Ascending aorta (tissue), 2 donors: ENCODE measurements at regions not wholly inside any gene's neighbourhood (a gene's known extent, or its start where the extent isn't known, plus 50 kb on each side); places are given as distances from the start of the nearest gene placed in this dataset.

ENCODE experiments used
- DNase-seq, 2 donors: peaks; one replicate each; pipeline ENCODE4 v3.0.0-alpha.2; 2019; ENCODE audit warnings: low spot score in 2 of 2
- H3K27ac ChIP-seq, 2 donors: fragments of 200-600 bp; sonication (generic); one replicate each; pipeline ENCODE4 v1.5.1; 2016 to 2017; ENCODE audit warnings: mild to moderate bottlenecking in 1 of 2
- H3K27me3 ChIP-seq: fragments of 200-600 bp; sonication (generic); one replicate; pipeline ENCODE4 v1.5.1; 2017
- H3K36me3 ChIP-seq, 2 donors: fragments of 200-600 bp; sonication (generic); one replicate each; pipeline ENCODE4 v1.5.1; 2016
- H3K4me1 ChIP-seq, 2 donors: fragments of 200-600 bp; sonication (generic); one replicate each; pipeline ENCODE4 v1.5.1; 2016 to 2017; ENCODE audit warnings: mild to moderate bottlenecking in 1 of 2
- H3K4me3 ChIP-seq, 2 donors: fragments of 200-600 bp; sonication (generic); one replicate each; pipeline ENCODE4 v1.5.1; 2016 to 2017; ENCODE audit warnings: mild to moderate bottlenecking in 1 of 2
- H3K9me3 ChIP-seq, 2 donors: fragments of 200-600 bp; sonication (generic); one replicate each; pipeline ENCODE4 v1.5.1; 2016
- CTCF ChIP-seq, 3 experiments: fragments of 200-600 bp in 2 of 3; fragments of 450-650 bp in 1 of 3; sonication (generic) in 2 of 3; IDR thresholded peaks; one replicate each; pipeline ENCODE4 v1.5.1; 2016 to 2019; ENCODE audit warnings: antibody characterized with exemption in 3 of 3, mild to moderate bottlenecking in 1 of 3, moderate library complexity in 1 of 3
- intact Hi-C: fragments of 100-400 bp; cut with DNase I; formaldehyde crosslinking; loops from one replicate; pipeline ENCODE4 v1.15.1; 2023

- Histone ChIP-seq H3K9me3 (no peaks in the 10 kb centered on the region), H3K4me3 (no peak overlapping the region), H3K4me1 (no peaks in the 10 kb centered on the region), H3K27ac (no peak overlapping the region), H3K27me3 (no peaks in the 10 kb centered on the region), H3K36me3 (no peaks in the 10 kb centered on the region)
- no peak for TF ChIP-seq CTCF (IDR thresholded peaks at IDR 0.05)
- intact Hi-C loops = no loop called here
- no peak for DNase-seq
Observed at GRCh38 chr3:116896116-116896515, 186.5 kb downstream of the TUSC7 start.

GRCh38 chr3:116897382-116897781 lies 187.8 kb downstream of the TUSC7 start:
- Histone ChIP-seq H3K4me3 (no peak overlapping the region), H3K27me3 (no peaks in the 10 kb centered on the region), H3K27ac (no peak overlapping the region), H3K9me3 (no peaks in the 10 kb centered on the region), H3K4me1 (no peaks in the 10 kb centered on the region), H3K36me3 (no peaks in the 10 kb centered on the region)
- no peak for DNase-seq
- intact Hi-C loops = no loop called here
- TF ChIP-seq CTCF (IDR thresholded peaks at IDR 0.05) = no peak

- TF ChIP-seq CTCF (IDR thresholded peaks at IDR 0.05) = no peak
- Histone ChIP-seq H3K4me1 (no peaks in the 10 kb centered on the region), H3K4me3 (no peak overlapping the region), H3K9me3 (no peaks in the 10 kb centered on the region), H3K27ac (no peak overlapping the region), H3K27me3 (no peaks in the 10 kb centered on the region), H3K36me3 (no peaks in the 10 kb centered on the region)
- intact Hi-C loops = no loop called here
- DNase-seq = no peak
Observed at GRCh38 chr3:116899253-116899652, 189.7 kb downstream of the TUSC7 start.

GRCh38 chr3:116905334-116905733 lies 195.8 kb downstream of the TUSC7 start:
- no peaks in the 10 kb centered on the region for H3K27me3 ChIP-seq
- no peaks in the 10 kb centered on the region for H3K4me1 ChIP-seq
- H3K9me3 ChIP-seq = no peaks in the 10 kb centered on the region
- no peak overlapping the region for H3K27ac ChIP-seq
- DNase-seq = no peak
- H3K36me3 ChIP-seq = no peaks in the 10 kb centered on the region
- TF ChIP-seq CTCF (IDR thresholded peaks at IDR 0.05) = no peak
- H3K4me3 ChIP-seq = no peak overlapping the region
- intact Hi-C loops = no loop called here

- no peak for TF ChIP-seq CTCF (IDR thresholded peaks at IDR 0.05)
- intact Hi-C loops = no loop called here
- H3K4me1 ChIP-seq = no peaks in the 10 kb centered on the region
- H3K36me3 ChIP-seq = no peaks in the 10 kb centered on the region
- H3K9me3 ChIP-seq = no peaks in the 10 kb centered on the region
- no peaks in the 10 kb centered on the region for H3K27me3 ChIP-seq
- H3K27ac ChIP-seq = no peak overlapping the region
- no peak for DNase-seq
- H3K4me3 ChIP-seq = no peak overlapping the region
Observed at GRCh38 chr3:116905794-116906193, 196.2 kb downstream of the TUSC7 start.

GRCh38 chr3:116912116-116912515 lies 202.5 kb downstream of the TUSC7 start:
- Histone ChIP-seq H3K4me3 (no peak overlapping the region), H3K27ac (no peak overlapping the region), H3K27me3 (no peaks in the 10 kb centered on the region), H3K4me1 (no peaks in the 10 kb centered on the region), H3K9me3 (no peaks in the 10 kb centered on the region), H3K36me3 (no peaks in the 10 kb centered on the region)
- DNase-seq = no peak
- intact Hi-C loops = no loop called here
- TF ChIP-seq CTCF (IDR thresholded peaks at IDR 0.05) = no peak
